ENCODE measurements at regions not wholly inside any gene's neighbourhood (a gene's known extent, or its start where the extent isn't known, plus 50 kb on each side); places are given as distances from the start of the nearest gene placed in this dataset.

DNA sequence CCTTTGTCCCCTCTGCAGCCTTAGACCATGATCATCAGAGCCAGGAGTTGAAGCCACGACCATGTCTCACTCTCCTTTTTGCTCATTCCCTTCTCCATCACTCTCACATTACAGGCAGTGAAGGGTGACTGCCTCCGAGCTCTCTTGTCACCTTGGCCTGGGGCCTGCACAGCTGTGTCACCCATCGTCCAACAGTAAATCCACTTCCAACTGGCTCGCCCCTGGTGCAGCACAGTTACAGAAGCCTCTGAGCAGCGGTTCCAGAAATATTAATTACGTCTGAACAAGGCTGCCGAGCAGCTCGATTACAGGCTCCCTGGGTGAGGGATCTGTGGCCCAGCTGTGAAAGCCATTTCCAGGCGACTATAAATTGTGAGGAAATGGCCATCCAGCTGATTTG is 528.2 kb downstream of the NR2F2 start:
- H3K9me3 ChIP-seq (ENCODE audit: low read length) = peaks cover 20% of the 10 kb centered on the region
- FAIRE-seq = no peak
- CTCF ChIA-PET (ENCODE audit: low intra/inter-chr PET ratio, low total read pairs) = no interaction called here
- ATAC-seq = no peak
- no peak overlapping the region for H2AFZ ChIP-seq (ENCODE audit: low read length)
- H3K36me3 ChIP-seq (replicated peaks in 1 of 2; ENCODE audit: control insufficient read depth in 1 of 2, insufficient read depth in 2 of 2, low read length in 2 of 2) = no peaks in the 10 kb centered on the region
- no peak for DNase-seq (ENCODE audit: low spot score)
- no peaks in the 10 kb centered on the region for H3K27me3 ChIP-seq (ENCODE audit: control insufficient read depth in 1 of 2, insufficient read depth in 2 of 2, low read length in 2 of 2)
- H3K27ac ChIP-seq (ENCODE audit: extremely low read length, insufficient read depth, low read length) = no peak overlapping the region
- WGBS (ENCODE audit: low lambda C conversion rate) = 3% methylated on average over 6 of the region's 9 CpGs
- H3K4me1 ChIP-seq (ENCODE audit: insufficient read depth, low read length) = no peaks in the 10 kb centered on the region
- no peak overlapping the region for H3K4me2 ChIP-seq (ENCODE audit: low read depth, low read length)
- intact Hi-C loops (cut with micrococcal nuclease; ENCODE audit: unreplicated experiment) (no loop called here), in situ Hi-C loops (cut with HindIII; ENCODE audit: extremely low pct_ligation_motif_present, low pct_unique_long_range_greater_than_20kb) (no loop called here)
- H3K79me2 ChIP-seq (ENCODE audit: insufficient read depth, low read length) = no peaks in the 10 kb centered on the region
- no peak overlapping the region for H3K4me3 ChIP-seq (replicated peaks in 1 of 3; ENCODE audit: insufficient read depth in 1 of 3, low read depth in 2 of 3, low read length in 3 of 3)
- POLR2A ChIA-PET = no interaction called here
- H4K20me1 ChIP-seq (ENCODE audit: insufficient read depth, low read length) = no peaks in the 10 kb centered on the region
- no TSS peak for BruUV-seq (replicated peaks)
- no peak overlapping the region for H3K9ac ChIP-seq (ENCODE audit: insufficient read depth, low read depth, low read length)
- no peak for TF ChIP-seq TCF12 (IDR thresholded peaks at IDR 0.05)
- no peak for TF ChIP-seq TCF12 (CRISPR knock-in tag; IDR thresholded peaks at IDR 0.05)
- no peak for TF ChIP-seq CENPX (CRISPR knock-in tag; IDR thresholded peaks at IDR 0.05)
- TF ChIP-seq TFDP1 (CRISPR knock-in tag; IDR thresholded peaks at IDR 0.05; ENCODE audit: borderline replicate concordance) = no peak
- no peak for TF ChIP-seq THYN1 (CRISPR knock-in tag; IDR thresholded peaks at IDR 0.05; ENCODE audit: borderline replicate concordance, low read depth)
- TF ChIP-seq ZFP37 (CRISPR knock-in tag; IDR thresholded peaks at IDR 0.05; ENCODE audit: borderline replicate concordance) = no peak
- no peak for TF ChIP-seq ZNF691 (CRISPR knock-in tag; IDR thresholded peaks at IDR 0.05; ENCODE audit: borderline replicate concordance, low read depth)
- TF ChIP-seq LBX2 (CRISPR knock-in tag; IDR thresholded peaks at IDR 0.05; ENCODE audit: borderline replicate concordance) = no peak
- no peak for TF ChIP-seq IKZF4 (CRISPR knock-in tag; IDR thresholded peaks at IDR 0.05; ENCODE audit: borderline replicate concordance, low read depth, not compliant biosample characterization)
- TF ChIP-seq HES4 (CRISPR knock-in tag; IDR thresholded peaks at IDR 0.05; ENCODE audit: borderline replicate concordance) = no peak
- TF ChIP-seq ONECUT2 (CRISPR knock-in tag; IDR thresholded peaks at IDR 0.05) = no peak
- no peak for TF ChIP-seq GMEB1 (CRISPR knock-in tag; IDR thresholded peaks at IDR 0.05; ENCODE audit: borderline replicate concordance)
- no peak for TF ChIP-seq MXI1 (IDR thresholded peaks at IDR 0.05; ENCODE audit: borderline replicate concordance, low read depth, low read length)

Measured in HepG2 (cell line).